ENCODE measurements at regions not wholly inside any gene's neighbourhood (a gene's known extent, or its start where the extent isn't known, plus 50 kb on each side); places are given as distances from the start of the nearest gene placed in this dataset.

DNA sequence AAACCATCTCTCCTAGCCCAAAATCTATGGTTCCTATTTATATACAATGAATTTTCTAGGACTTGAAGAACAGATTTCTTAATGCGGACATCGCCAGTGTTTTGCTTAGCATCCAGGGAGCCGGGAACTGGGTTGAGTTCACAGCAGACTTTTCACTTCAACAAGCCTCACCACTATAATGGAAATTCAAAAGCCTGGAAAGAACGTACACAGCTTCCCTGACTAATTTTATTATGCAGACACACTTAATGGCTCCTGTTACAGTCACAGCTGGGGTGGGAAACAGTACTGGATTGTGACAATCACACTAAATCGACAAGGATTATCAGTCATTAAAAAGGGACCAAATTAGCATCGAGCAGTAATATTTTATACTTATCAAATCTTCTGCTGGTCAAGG is 129.2 kb upstream of the BNIP2 start:
- no peaks in the 10 kb centered on the region for H3K9me3 ChIP-seq
- no peak overlapping the region for H3K27ac ChIP-seq
- no peaks in the 10 kb centered on the region for H3K27me3 ChIP-seq
- ATAC-seq (no peak), DNase-seq (no peak)
- intact Hi-C loops (cut with DNase I), result no loop called here
- no peak for TF ChIP-seq POLR2A (IDR thresholded peaks at IDR 0.05)
- TF ChIP-seq, protein P1, sequence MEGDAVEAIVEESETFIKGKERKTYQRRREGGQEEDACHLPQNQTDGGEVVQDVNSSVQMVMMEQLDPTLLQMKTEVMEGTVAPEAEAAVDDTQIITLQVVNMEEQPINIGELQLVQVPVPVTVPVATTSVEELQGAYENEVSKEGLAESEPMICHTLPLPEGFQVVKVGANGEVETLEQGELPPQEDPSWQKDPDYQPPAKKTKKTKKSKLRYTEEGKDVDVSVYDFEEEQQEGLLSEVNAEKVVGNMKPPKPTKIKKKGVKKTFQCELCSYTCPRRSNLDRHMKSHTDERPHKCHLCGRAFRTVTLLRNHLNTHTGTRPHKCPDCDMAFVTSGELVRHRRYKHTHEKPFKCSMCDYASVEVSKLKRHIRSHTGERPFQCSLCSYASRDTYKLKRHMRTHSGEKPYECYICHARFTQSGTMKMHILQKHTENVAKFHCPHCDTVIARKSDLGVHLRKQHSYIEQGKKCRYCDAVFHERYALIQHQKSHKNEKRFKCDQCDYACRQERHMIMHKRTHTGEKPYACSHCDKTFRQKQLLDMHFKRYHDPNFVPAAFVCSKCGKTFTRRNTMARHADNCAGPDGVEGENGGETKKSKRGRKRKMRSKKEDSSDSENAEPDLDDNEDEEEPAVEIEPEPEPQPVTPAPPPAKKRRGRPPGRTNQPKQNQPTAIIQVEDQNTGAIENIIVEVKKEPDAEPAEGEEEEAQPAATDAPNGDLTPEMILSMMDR (IDR thresholded peaks at IDR 0.05), result no peak
- H3K4me1 ChIP-seq, result no peaks in the 10 kb centered on the region
- no peaks in the 10 kb centered on the region for H3K36me3 ChIP-seq
- H3K4me3 ChIP-seq, result no peak overlapping the region
- 29% methylated on average over 6 of the region's 6 CpGs for WGBS (ENCODE audit: insufficient coverage, low coverage, low lambda C conversion rate, missing lambda C conversion rate)

DNA sequence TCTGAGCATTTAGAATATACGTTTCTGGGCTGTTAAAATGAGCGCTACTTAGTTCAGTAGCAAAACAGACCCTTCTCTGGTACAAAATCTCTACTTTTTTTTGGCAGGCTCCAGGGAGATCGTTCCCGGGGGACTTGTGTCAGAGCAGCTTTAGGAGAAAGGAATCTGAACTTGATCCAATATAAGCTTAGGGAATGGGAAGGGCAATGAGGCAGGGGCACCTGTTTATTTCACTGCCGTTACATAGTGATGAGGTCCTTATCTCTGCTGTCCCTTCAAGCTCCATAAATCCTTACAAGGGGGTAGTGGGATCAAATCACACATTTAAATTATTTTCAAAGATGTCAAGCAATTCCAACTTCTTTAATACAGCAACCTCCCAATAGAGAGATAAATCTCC is 128.7 kb upstream of the BNIP2 start:
- Histone ChIP-seq H3K27me3 (no peaks in the 10 kb centered on the region), H3K9me3 (no peaks in the 10 kb centered on the region), H3K4me1 (no peaks in the 10 kb centered on the region), H3K27ac (no peak overlapping the region), H3K4me3 (no peak overlapping the region), H3K36me3 (no peaks in the 10 kb centered on the region)
- WGBS (ENCODE audit: insufficient coverage, low coverage, low lambda C conversion rate, missing lambda C conversion rate), result 61% methylated on average over 5 of the region's 5 CpGs
- ATAC-seq (no peak), DNase-seq (no peak)
- intact Hi-C loops (cut with DNase I), result no loop called here
- no peak for TF ChIP-seq POLR2A (IDR thresholded peaks at IDR 0.05)
- TF ChIP-seq, protein P1 (IDR thresholded peaks at IDR 0.05), result no peak

DNA sequence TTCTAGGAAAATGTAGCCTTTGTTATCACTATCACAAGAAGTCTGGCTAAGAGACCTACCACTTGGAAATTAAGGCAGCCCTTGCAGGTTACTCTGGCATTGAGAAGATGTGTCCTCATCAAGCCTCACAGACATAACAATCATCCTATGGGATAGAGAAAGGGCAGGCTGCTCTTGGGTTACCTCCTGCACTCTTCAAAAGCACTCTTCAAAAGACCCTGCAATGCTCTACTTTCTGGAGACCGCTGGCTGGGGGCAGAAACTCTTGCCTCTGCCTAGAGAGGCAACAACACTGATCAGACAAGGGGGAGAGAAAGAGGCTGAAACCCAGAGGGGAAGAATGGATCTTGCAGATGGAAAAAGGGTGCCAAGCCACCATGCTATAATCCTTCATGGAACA is 127.9 kb upstream of the BNIP2 start:
- intact Hi-C loops (cut with DNase I), result no loop called here
- Histone ChIP-seq H3K9me3 (no peaks in the 10 kb centered on the region), H3K27ac (no peak overlapping the region), H3K36me3 (no peaks in the 10 kb centered on the region), H3K4me3 (no peak overlapping the region), H3K27me3 (no peaks in the 10 kb centered on the region), H3K4me1 (no peaks in the 10 kb centered on the region)
- DNase-seq (no peak), ATAC-seq (no peak)
- TF ChIP-seq, protein P1 (IDR thresholded peaks at IDR 0.05), result no peak
- no peak for TF ChIP-seq POLR2A (IDR thresholded peaks at IDR 0.05)
- 50% methylated on average over 1 of the region's 1 CpG for WGBS (ENCODE audit: insufficient coverage, low coverage, low lambda C conversion rate, missing lambda C conversion rate)

DNA sequence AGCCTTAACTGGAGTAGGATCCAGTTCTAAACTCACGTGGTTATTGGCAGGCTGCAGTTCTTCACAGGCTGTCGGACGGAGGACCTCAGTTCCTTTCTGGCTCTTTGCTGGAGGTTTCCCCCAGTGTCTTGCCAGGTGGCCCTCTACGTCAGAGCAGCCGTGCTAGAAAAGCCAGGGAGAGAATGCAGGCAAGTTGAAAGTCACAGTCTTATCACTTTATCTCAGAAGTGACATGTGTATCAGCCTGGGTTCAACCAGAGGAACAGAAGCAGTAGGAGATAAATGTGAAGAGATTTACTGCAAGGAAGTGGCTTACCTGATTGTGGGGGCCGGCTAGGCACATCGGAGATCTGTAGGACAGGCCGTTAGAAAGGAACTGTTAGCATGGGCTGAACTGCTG is 125.3 kb upstream of the BNIP2 start:
- DNase-seq (no peak), ATAC-seq (no peak)
- no peaks in the 10 kb centered on the region for H3K4me1 ChIP-seq
- H3K27me3 ChIP-seq, result no peaks in the 10 kb centered on the region
- H3K27ac ChIP-seq, result no peak overlapping the region
- intact Hi-C loops (cut with DNase I), result no loop called here
- TF ChIP-seq, protein P1 (IDR thresholded peaks at IDR 0.05), result no peak
- TF ChIP-seq POLR2A (IDR thresholded peaks at IDR 0.05), result no peak
- WGBS (ENCODE audit: insufficient coverage, low coverage, low lambda C conversion rate, missing lambda C conversion rate), result 43% methylated on average over 8 of the region's 8 CpGs
- H3K9me3 ChIP-seq, result no peaks in the 10 kb centered on the region
- H3K4me3 ChIP-seq, result no peak overlapping the region
- no peaks in the 10 kb centered on the region for H3K36me3 ChIP-seq

DNA sequence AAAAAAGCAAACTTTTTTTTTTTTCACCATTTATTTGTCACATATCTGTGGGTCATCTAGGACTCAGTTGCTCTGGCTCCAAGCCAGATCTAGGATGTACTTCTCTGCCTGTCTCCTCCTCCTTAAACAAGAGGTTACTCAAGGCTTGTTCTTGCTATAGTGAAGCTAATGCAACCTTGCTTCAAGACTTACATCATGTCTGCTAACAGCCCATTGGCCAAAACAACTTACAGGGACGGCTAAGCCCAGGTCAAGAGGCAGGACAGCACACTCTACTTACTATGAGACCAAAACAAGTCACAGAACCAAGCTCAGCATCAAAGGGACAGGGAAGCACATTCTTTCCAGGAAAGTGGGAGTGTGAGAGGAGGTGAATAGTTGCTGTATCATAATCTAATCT is 123.8 kb upstream of the BNIP2 start:
- no peaks in the 10 kb centered on the region for H3K9me3 ChIP-seq
- no peak for DNase-seq
- ATAC-seq, result no peak
- intact Hi-C loops (cut with DNase I), result no loop called here
- 57% methylated on average over 1 of the region's 1 CpG for WGBS (ENCODE audit: insufficient coverage, low coverage, low lambda C conversion rate, missing lambda C conversion rate)
- no peak overlapping the region for H3K4me3 ChIP-seq
- H3K27ac ChIP-seq, result no peak overlapping the region
- H3K27me3 ChIP-seq, result no peaks in the 10 kb centered on the region
- TF ChIP-seq, protein P1 (IDR thresholded peaks at IDR 0.05), result no peak
- no peak for TF ChIP-seq POLR2A (IDR thresholded peaks at IDR 0.05)
- no peaks in the 10 kb centered on the region for H3K36me3 ChIP-seq
- H3K4me1 ChIP-seq, result no peaks in the 10 kb centered on the region

All from right lobe of liver (tissue), 6 donors.